ENCODE measurements at regions not wholly inside any gene's neighbourhood (a gene's known extent, or its start where the extent isn't known, plus 50 kb on each side); places are given as distances from the start of the nearest gene placed in this dataset.

GRCh38 chr21:20353351-20353750 lies 644.9 kb upstream of the NCAM2 start:
- TF ChIP-seq CTCF (IDR thresholded peaks at IDR 0.05; ENCODE audit: insufficient read depth, low read depth, low read length) (no peak), EZH2 (IDR thresholded peaks at IDR 0.05; ENCODE audit: insufficient read depth, low read length) (no peak)

All from astrocyte (in vitro differentiated cells and primary cell).